Left lobe of liver (tissue), 2 donors: ENCODE measurements at regions not wholly inside any gene's neighbourhood (a gene's known extent, or its start where the extent isn't known, plus 50 kb on each side); places are given as distances from the start of the nearest gene placed in this dataset.
"Not testable (repeated sequence)": the region's sequence is repeated elsewhere in the genome, so short reads cannot be mapped to it uniquely, and the experiment has no call there.

ENCODE experiments used
- ATAC-seq: fragments of 200-7000 bp; cut with Tn5 transposase; one replicate; pipeline ENCODE4 v1.9.1; 2020; ENCODE audit warnings: mild to moderate bottlenecking, moderate library complexity
- DNase-seq: peaks from one replicate; pipeline ENCODE4 v3.0.0-alpha.2; 2020; ENCODE audit warnings: low spot score
- donor health status: DM: no; HTN: no; CAD: no; lungs with moderate emphysema.
- donor health status: DM: no; HTN: yes; CAD: no.

GRCh38 chr6:103001724-103002123, 1608.2 kb downstream of the GRIK2 start:
- DNase-seq: no peak
- no peak for ATAC-seq

GRCh38 chr6:103000688-103001087, 1607.2 kb downstream of the GRIK2 start:
- ATAC-seq (no peak), DNase-seq (no peak)

- ATAC-seq: no peak
- DNase-seq: no peak
These were observed 1602.0 kb downstream of the GRIK2 start for GRCh38 chr6:102995491-102995890.

GRCh38 chr6:102994866-102995265, 1601.4 kb downstream of the GRIK2 start:
- no peak for DNase-seq
- ATAC-seq: no peak

GRCh38 chr6:102986086-102986485, 1592.6 kb downstream of the GRIK2 start:
- no peak for DNase-seq
- ATAC-seq: no peak

GRCh38 chr6:102984357-102984756, 1590.8 kb downstream of the GRIK2 start:
- ATAC-seq (no peak), DNase-seq (no peak)

GRCh38 chr6:102981490-102982015, 1588.0 kb downstream of the GRIK2 start:
- ATAC-seq: no peak

GRCh38 chr6:102980951-102981350, 1587.4 kb downstream of the GRIK2 start:
- DNase-seq (no peak), ATAC-seq (no peak)

More at GRCh38 chr6:102981490-102982015, 1588.0 kb downstream of the GRIK2 start:
- DNase-seq: no peak

- ATAC-seq (no peak), DNase-seq (no peak)
These were observed 1568.4 kb downstream of the GRIK2 start for GRCh38 chr6:102961902-102962301.

- ATAC-seq: no peak
These were observed 1557.5 kb downstream of the GRIK2 start for GRCh38 chr6:102950967-102951366.

GRCh38 chr6:102944475-102944874, 1551.0 kb downstream of the GRIK2 start:
- ATAC-seq (no peak), DNase-seq (no peak)

More at GRCh38 chr6:102950967-102951366, 1557.5 kb downstream of the GRIK2 start:
- no peak for DNase-seq

- DNase-seq (no peak), ATAC-seq (no peak)
These were observed 1548.7 kb downstream of the GRIK2 start for GRCh38 chr6:102942206-102942605.

- no peak for ATAC-seq
- no peak for DNase-seq
These were observed 1543.5 kb downstream of the GRIK2 start for GRCh38 chr6:102936959-102937358.

- ATAC-seq (no peak), DNase-seq (no peak)
These were observed 1534.6 kb downstream of the GRIK2 start for GRCh38 chr6:102928109-102928508.

- DNase-seq: no peak
- ATAC-seq: no peak
These were observed 1524.7 kb downstream of the GRIK2 start for GRCh38 chr6:102918161-102918560.

GRCh38 chr6:102911571-102911970, 1518.1 kb downstream of the GRIK2 start:
- DNase-seq: no peak
- no peak for ATAC-seq

GRCh38 chr6:102910701-102911139, 1517.2 kb downstream of the GRIK2 start:
- DNase-seq, ATAC-seq: not testable (repeated sequence)

- ATAC-seq: no peak
- DNase-seq: no peak
These were observed 1513.7 kb downstream of the GRIK2 start for GRCh38 chr6:102907181-102907580.

- DNase-seq (no peak), ATAC-seq (no peak)
These were observed 1509.0 kb downstream of the GRIK2 start for GRCh38 chr6:102902471-102902870.

GRCh38 chr6:102895683-102896082, 1502.2 kb downstream of the GRIK2 start:
- DNase-seq (no peak), ATAC-seq (no peak)

- ATAC-seq (peak; percentile 41), DNase-seq (no peak)
These were observed 1491.7 kb downstream of the GRIK2 start for GRCh38 chr6:102885165-102885564.

- ATAC-seq: no peak
- DNase-seq: no peak
These were observed 1459.9 kb downstream of the GRIK2 start for GRCh38 chr6:102853249-102853955.

- no peak for ATAC-seq
- DNase-seq: no peak
These were observed 1455.3 kb downstream of the GRIK2 start for GRCh38 chr6:102848796-102849195.
